Osteoblast (primary cell): ENCODE measurements at regions not wholly inside any gene's neighbourhood (a gene's known extent, or its start where the extent isn't known, plus 50 kb on each side); places are given as distances from the start of the nearest gene placed in this dataset.

ENCODE experiments used
- DNase-seq: peaks from one replicate; pipeline ENCODE4 v3.0.0; 2011; ENCODE audit warnings: low spot score, mixed read lengths; ENCODE audit not compliant: insufficient read length; ENCODE audit errors: missing footprints
- H2AFZ ChIP-seq: 2 replicates; pipeline ENCODE4 v1.6.0; 2011; ENCODE audit warnings: mild to moderate bottlenecking, low read length
- H3K27ac ChIP-seq: 2 replicates; pipeline ENCODE4 v1.5.1; 2011; ENCODE audit warnings: mild to moderate bottlenecking, low read depth, low read length, moderate library complexity
- H3K27me3 ChIP-seq: 2 replicates; pipeline ENCODE4 v1.6.0; 2012; ENCODE audit warnings: mild to moderate bottlenecking, control low read depth, inconsistent platforms, low read length, moderate library complexity; ENCODE audit not compliant: insufficient read depth
- H3K36me3 ChIP-seq: 2 replicates; pipeline ENCODE4 v1.5.1; 2011; ENCODE audit warnings: mild to moderate bottlenecking, low read length, control low read depth, moderate library complexity; ENCODE audit not compliant: insufficient read depth
- H3K4me1 ChIP-seq: 2 replicates; pipeline ENCODE4 v1.5.1; 2011; ENCODE audit warnings: mild to moderate bottlenecking, low read length, control low read depth, moderate library complexity; ENCODE audit not compliant: insufficient read depth
- H3K4me2 ChIP-seq: 2 replicates; pipeline ENCODE4 v1.6.0; 2011; ENCODE audit warnings: mild to moderate bottlenecking, low read length; ENCODE audit not compliant: insufficient read depth
- H3K4me3 ChIP-seq: fragments of 200-600 bp; sonication (generic); 3 replicates; pipeline ENCODE4 v1.5.1; 2012; ENCODE audit warnings: mild to moderate bottlenecking, low read length, inconsistent platforms; ENCODE audit not compliant: insufficient read depth
- H3K79me2 ChIP-seq: 2 replicates; pipeline ENCODE4 v1.6.0; 2012; ENCODE audit warnings: mild to moderate bottlenecking, low read length, control low read depth, inconsistent platforms; ENCODE audit not compliant: insufficient read depth
- H3K9me3 ChIP-seq: 2 replicates; pipeline ENCODE4 v1.5.1; 2011; ENCODE audit warnings: low read depth, low read length, control low read depth
- H4K20me1 ChIP-seq: 2 replicates; pipeline ENCODE4 v1.6.0; 2012; ENCODE audit warnings: mild to moderate bottlenecking, low read length, control low read depth; ENCODE audit not compliant: insufficient read depth
- CTCF ChIP-seq: IDR thresholded peaks from 2 replicates; pipeline ENCODE4 v1.5.1; 2011; ENCODE audit warnings: mild to moderate bottlenecking, low read depth, low read length, moderate library complexity; ENCODE audit errors: extremely low read depth

- Histone ChIP-seq H2AFZ (no peak overlapping the region), H3K27me3 (no peaks in the 10 kb centered on the region), H3K79me2 (no peaks in the 10 kb centered on the region), H3K4me1 (no peaks in the 10 kb centered on the region), H3K9me3 (no peaks in the 10 kb centered on the region), H3K27ac (no peak overlapping the region), H3K36me3 (no peaks in the 10 kb centered on the region), H4K20me1 (no peaks in the 10 kb centered on the region), H3K4me3 (no peak overlapping the region), H3K4me2 (no peak overlapping the region)
- TF ChIP-seq CTCF, result no peak
- no peak for DNase-seq
These were observed 82.4 kb upstream of the MIER3 start for GRCh38 chr5:57034201-57034916.

- Histone ChIP-seq H3K9me3 (no peaks in the 10 kb centered on the region), H3K4me3 (no peak overlapping the region), H3K27me3 (no peaks in the 10 kb centered on the region), H2AFZ (no peak overlapping the region), H3K79me2 (no peaks in the 10 kb centered on the region), H4K20me1 (no peaks in the 10 kb centered on the region), H3K27ac (no peak overlapping the region), H3K4me2 (no peak overlapping the region), H3K4me1 (no peaks in the 10 kb centered on the region), H3K36me3 (no peaks in the 10 kb centered on the region)
- TF ChIP-seq CTCF, result no peak
- DNase-seq, result no peak
These were observed 84.0 kb upstream of the MIER3 start for GRCh38 chr5:57035955-57036354.

GRCh38 chr5:57036761-57037160 lies 84.8 kb upstream of the MIER3 start:
- Histone ChIP-seq H3K4me2 (no peak overlapping the region), H3K27me3 (no peaks in the 10 kb centered on the region), H4K20me1 (no peaks in the 10 kb centered on the region), H3K27ac (no peak overlapping the region), H3K79me2 (no peaks in the 10 kb centered on the region), H3K36me3 (no peaks in the 10 kb centered on the region), H3K9me3 (no peaks in the 10 kb centered on the region), H3K4me3 (no peak overlapping the region), H3K4me1 (no peaks in the 10 kb centered on the region), H2AFZ (no peak overlapping the region)
- TF ChIP-seq CTCF, result no peak
- no peak for DNase-seq

GRCh38 chr5:57037355-57037754 lies 85.4 kb upstream of the MIER3 start:
- no peak overlapping the region for H3K4me2 ChIP-seq
- H3K27ac ChIP-seq, result no peak overlapping the region
- DNase-seq, result no peak
- H3K4me3 ChIP-seq, result no peak overlapping the region
- H3K4me1 ChIP-seq, result no peaks in the 10 kb centered on the region
- H3K9me3 ChIP-seq, result no peaks in the 10 kb centered on the region
- no peaks in the 10 kb centered on the region for H4K20me1 ChIP-seq
- TF ChIP-seq CTCF, result no peak
- no peaks in the 10 kb centered on the region for H3K36me3 ChIP-seq
- H2AFZ ChIP-seq, result no peak overlapping the region
- no peaks in the 10 kb centered on the region for H3K27me3 ChIP-seq
- no peaks in the 10 kb centered on the region for H3K79me2 ChIP-seq
